HL-60 (cell line): ENCODE measurements at regions not wholly inside any gene's neighbourhood (a gene's known extent, or its start where the extent isn't known, plus 50 kb on each side); places are given as distances from the start of the nearest gene placed in this dataset.

Experiments
- DNase-seq, 2 experiments: peaks; one replicate each; pipeline ENCODE4 v3.0.0-alpha.2; 2010 to 2020; ENCODE audit warnings: low read depth in 1 of 2, low spot score in 1 of 2
- H3K27ac ChIP-seq: fragments of 250-450 bp; sonication (Bioruptor Pico); replicated peaks from 2 replicates; pipeline ENCODE4 v1.5.1; 2020; ENCODE audit warnings: mild to moderate bottlenecking, moderate library complexity
- H3K27me3 ChIP-seq: fragments of 250-450 bp; sonication (Bioruptor Pico); 2 replicates; pipeline ENCODE4 v1.5.1; 2021; ENCODE audit warnings: mild to moderate bottlenecking, moderate library complexity; ENCODE audit not compliant: insufficient read depth, poor library complexity, severe bottlenecking
- H3K4me3 ChIP-seq: replicated peaks from 2 replicates; pipeline ENCODE4 v1.5.1; 2011; ENCODE audit warnings: mild to moderate bottlenecking, control low read depth, low read length; ENCODE audit not compliant: insufficient read depth
- CTCF ChIP-seq: IDR thresholded peaks from one replicate; pipeline ENCODE4 v1.5.1; 2011; ENCODE audit warnings: low read length, control low read depth, inconsistent platforms; ENCODE audit not compliant: insufficient read depth
- GABPA ChIP-seq: IDR thresholded peaks from 2 replicates; pipeline ENCODE4 v1.6.1; 2012; ENCODE audit warnings: low read depth
- POLR2AphosphoS5 ChIP-seq: IDR thresholded peaks from 2 replicates; pipeline ENCODE4 v1.6.1; 2012; ENCODE audit warnings: low read depth
- REST ChIP-seq: IDR thresholded peaks from 2 replicates; pipeline ENCODE4 v1.6.1; 2012; ENCODE audit warnings: low read depth; ENCODE audit not compliant: insufficient replicate concordance
- SPI1 ChIP-seq: IDR thresholded peaks from 2 replicates; pipeline ENCODE4 v1.6.1; 2012; ENCODE audit warnings: low read depth, mild to moderate bottlenecking, borderline replicate concordance

- no peak overlapping the region for H3K27ac ChIP-seq
- H3K4me3 ChIP-seq: no peak overlapping the region
- DNase-seq: no peak
- no peaks in the 10 kb centered on the region for H3K27me3 ChIP-seq
- no peak for TF ChIP-seq REST
- no peak for TF ChIP-seq SPI1
- no peak for TF ChIP-seq POLR2AphosphoS5
- TF ChIP-seq GABPA: no peak
- TF ChIP-seq CTCF: no peak
These were observed 691.4 kb upstream of the NCAM2 start for GRCh38 chr21:20306836-20307235.

DNA sequence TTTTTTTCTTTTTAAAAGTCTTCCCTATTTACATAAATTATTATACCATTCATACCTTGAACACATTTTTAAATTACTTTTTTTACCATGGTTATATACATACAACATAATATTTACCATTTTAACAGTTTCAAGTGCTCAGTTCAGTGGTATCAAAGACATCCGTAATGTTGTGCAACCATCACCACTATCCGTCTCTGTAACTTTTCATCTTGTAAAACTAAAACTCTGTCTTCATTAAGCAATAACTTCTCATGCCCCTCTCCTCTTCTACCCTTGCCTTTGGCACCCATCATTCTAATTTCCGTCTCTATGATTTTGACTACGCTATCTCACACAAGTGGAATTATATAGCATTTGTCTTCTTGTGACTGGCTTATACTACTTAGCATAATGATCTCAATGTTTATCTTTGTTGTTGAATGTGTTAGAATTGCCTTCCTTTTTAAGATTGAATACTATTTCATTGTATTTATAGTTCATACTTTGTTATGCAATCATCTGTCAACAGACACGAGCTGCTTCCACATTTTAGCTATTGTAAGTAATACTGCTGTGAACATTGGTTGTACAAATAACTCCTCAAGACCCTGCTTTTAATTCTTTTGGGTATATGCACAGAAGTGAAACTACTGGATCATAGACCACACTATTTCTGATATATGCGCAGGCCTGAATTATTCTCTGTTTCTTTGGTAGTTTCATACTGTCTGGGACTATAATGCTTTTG is 689.5 kb upstream of the NCAM2 start:
- H3K4me3 ChIP-seq: no peak overlapping the region
- H3K27ac ChIP-seq: no peak overlapping the region
- DNase-seq: peak in 1 of 2 experiments; percentile 52
- TF ChIP-seq REST: no peak
- TF ChIP-seq CTCF: no peak
- no peak for TF ChIP-seq POLR2AphosphoS5
- TF ChIP-seq SPI1: no peak
- no peak for TF ChIP-seq GABPA
- no peaks in the 10 kb centered on the region for H3K27me3 ChIP-seq

DNA sequence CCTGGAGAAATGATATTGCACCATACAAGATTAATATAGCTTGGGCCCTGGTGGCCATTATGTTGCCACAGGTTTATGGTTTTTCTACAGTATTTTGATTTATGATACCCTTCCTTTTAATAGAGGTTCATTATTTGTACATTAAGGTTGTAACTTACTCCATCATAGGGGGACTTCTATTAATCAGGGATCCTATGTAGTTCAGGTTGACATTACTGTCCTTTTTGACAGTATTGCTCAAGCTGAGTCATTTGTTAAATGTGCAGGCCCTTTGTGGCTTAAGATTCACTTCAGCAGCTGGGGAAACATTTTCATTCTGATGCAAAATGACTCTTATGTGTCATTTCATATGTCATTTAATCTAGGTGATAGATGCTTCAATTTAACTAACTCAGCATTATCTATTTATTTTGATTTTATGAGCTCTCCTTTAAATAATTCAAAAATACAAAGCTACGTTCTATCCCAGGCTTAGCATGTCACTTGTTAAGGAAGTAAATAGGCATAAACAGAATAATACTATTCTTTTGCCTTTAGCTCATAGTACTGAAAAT is 686.9 kb upstream of the NCAM2 start:
- DNase-seq: no peak
- no peaks in the 10 kb centered on the region for H3K27me3 ChIP-seq
- TF ChIP-seq CTCF: no peak
- TF ChIP-seq GABPA: no peak
- no peak for TF ChIP-seq REST
- no peak for TF ChIP-seq POLR2AphosphoS5
- no peak for TF ChIP-seq SPI1
- no peak overlapping the region for H3K27ac ChIP-seq
- H3K4me3 ChIP-seq: no peak overlapping the region
